Testis (tissue), 2 donors: ENCODE measurements at regions not wholly inside any gene's neighbourhood (a gene's known extent, or its start where the extent isn't known, plus 50 kb on each side); places are given as distances from the start of the nearest gene placed in this dataset.

Experiments used
- DNase-seq: peaks from one replicate; pipeline ENCODE4 v3.0.0-alpha.2; 2019
- H3K27ac ChIP-seq, 2 donors: fragments of 200-600 bp; sonication (generic); one replicate each; pipeline ENCODE4 v1.5.1; 2019
- H3K27me3 ChIP-seq: fragments of 200-600 bp; sonication (generic); one replicate; pipeline ENCODE4 v1.5.1; 2019
- H3K36me3 ChIP-seq: fragments of 200-600 bp; sonication (generic); one replicate; pipeline ENCODE4 v1.5.1; 2017; ENCODE audit warnings: low read depth; ENCODE audit errors: missing control alignments
- H3K4me1 ChIP-seq: fragments of 200-600 bp; sonication (generic); one replicate; pipeline ENCODE4 v1.5.1; 2019
- H3K4me3 ChIP-seq, 2 donors: fragments of 200-600 bp; sonication (generic); one replicate each; pipeline ENCODE4 v1.5.1; 2017 to 2019
- H3K9me3 ChIP-seq: fragments of 200-600 bp; sonication (generic); one replicate; pipeline ENCODE4 v1.5.1; 2017
- POLR2A ChIP-seq: fragments of 450-650 bp; IDR thresholded peaks from one replicate; pipeline ENCODE4 v1.6.1; 2017; ENCODE audit warnings: antibody characterized with exemption, mild to moderate bottlenecking, moderate library complexity
- WGBS, 2 donors: methylation state at CpG; one replicate each; pipeline ENCODE4 v1.1.5; 2018; 5-methylcytosine and 5-hydroxymethylcytosine counted together
- intact Hi-C: fragments of 100-400 bp; cut with DNase I; formaldehyde crosslinking; loops from one replicate; pipeline ENCODE4 v1.15.1; 2023; ENCODE audit warnings: low total_unique reads
- TF ChIP-seq, protein P1 (sequence below), 3 experiments: fragments of 450-650 bp in 2 of 3; fragments of 200-600 bp in 1 of 3; sonication (generic) in 1 of 3; IDR thresholded peaks; one replicate each; pipeline ENCODE4 v1.5.1; 2016 to 2019; ENCODE audit warnings: antibody characterized with exemption in 3 of 3, mild to moderate bottlenecking in 2 of 3, moderate library complexity in 1 of 3

DNA sequence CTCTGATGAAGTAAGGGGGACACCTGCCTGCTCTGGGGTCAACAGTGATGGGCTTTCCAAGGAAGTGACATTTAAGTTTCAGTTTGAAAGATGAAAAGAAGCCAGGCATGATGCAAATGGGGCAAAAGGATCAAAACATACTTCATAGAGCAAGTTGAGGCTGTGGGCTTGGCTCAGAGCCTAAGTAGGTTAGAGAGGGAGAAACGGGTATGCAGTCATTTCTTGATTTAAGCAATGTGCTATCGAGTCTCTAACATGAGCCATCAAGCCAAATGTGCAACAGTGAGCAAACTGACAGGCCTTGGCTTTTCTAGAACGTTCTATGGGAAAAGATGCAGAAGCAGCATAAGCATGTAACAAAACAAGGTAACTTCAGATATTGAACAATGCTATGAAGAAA, 80.6 kb downstream of the ADRB2 start:
- no peaks in the 10 kb centered on the region for H3K36me3 ChIP-seq
- 82 to 88% methylated on average over 3 of the region's 3 CpGs for WGBS, 2 donors
- no peak for TF ChIP-seq POLR2A
- H3K4me1 ChIP-seq: no peaks in the 10 kb centered on the region
- no peak for DNase-seq
- no peaks in the 10 kb centered on the region for H3K27me3 ChIP-seq
- no peak overlapping the region for H3K4me3 ChIP-seq
- no peak overlapping the region for H3K27ac ChIP-seq
- intact Hi-C loops: no loop called here
- H3K9me3 ChIP-seq: no peaks in the 10 kb centered on the region

DNA sequence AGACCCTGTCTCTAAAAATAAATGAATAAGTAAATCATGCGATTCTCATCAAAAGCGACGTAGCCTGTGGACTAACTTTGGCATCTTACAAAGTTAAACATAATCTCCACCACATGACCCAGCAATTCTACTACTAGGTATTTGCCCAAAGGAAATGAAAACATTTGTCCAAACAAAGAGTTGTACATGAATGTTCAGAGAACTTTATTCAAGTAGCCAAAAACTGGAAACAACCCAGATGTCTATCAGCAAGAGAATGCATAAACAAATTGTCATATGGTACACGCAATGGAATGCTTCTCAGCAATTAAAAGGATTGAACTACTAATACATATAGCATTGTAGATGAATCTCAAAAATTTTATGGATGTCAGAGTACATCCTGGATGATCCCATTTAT, 82.6 kb downstream of the ADRB2 start:
- Histone ChIP-seq H3K27me3 (no peaks in the 10 kb centered on the region), H3K27ac (no peak overlapping the region), H3K4me3 (no peak overlapping the region), H3K4me1 (no peaks in the 10 kb centered on the region), H3K36me3 (no peaks in the 10 kb centered on the region), H3K9me3 (no peaks in the 10 kb centered on the region)
- TF ChIP-seq, protein P1, sequence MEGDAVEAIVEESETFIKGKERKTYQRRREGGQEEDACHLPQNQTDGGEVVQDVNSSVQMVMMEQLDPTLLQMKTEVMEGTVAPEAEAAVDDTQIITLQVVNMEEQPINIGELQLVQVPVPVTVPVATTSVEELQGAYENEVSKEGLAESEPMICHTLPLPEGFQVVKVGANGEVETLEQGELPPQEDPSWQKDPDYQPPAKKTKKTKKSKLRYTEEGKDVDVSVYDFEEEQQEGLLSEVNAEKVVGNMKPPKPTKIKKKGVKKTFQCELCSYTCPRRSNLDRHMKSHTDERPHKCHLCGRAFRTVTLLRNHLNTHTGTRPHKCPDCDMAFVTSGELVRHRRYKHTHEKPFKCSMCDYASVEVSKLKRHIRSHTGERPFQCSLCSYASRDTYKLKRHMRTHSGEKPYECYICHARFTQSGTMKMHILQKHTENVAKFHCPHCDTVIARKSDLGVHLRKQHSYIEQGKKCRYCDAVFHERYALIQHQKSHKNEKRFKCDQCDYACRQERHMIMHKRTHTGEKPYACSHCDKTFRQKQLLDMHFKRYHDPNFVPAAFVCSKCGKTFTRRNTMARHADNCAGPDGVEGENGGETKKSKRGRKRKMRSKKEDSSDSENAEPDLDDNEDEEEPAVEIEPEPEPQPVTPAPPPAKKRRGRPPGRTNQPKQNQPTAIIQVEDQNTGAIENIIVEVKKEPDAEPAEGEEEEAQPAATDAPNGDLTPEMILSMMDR (IDR thresholded peaks at IDR 0.05): no peak
- no peak for TF ChIP-seq POLR2A
- DNase-seq: no peak
- intact Hi-C loops: no loop called here
- WGBS, 2 donors: 76 to 78% methylated on average over 4 of the region's 4 CpGs

DNA sequence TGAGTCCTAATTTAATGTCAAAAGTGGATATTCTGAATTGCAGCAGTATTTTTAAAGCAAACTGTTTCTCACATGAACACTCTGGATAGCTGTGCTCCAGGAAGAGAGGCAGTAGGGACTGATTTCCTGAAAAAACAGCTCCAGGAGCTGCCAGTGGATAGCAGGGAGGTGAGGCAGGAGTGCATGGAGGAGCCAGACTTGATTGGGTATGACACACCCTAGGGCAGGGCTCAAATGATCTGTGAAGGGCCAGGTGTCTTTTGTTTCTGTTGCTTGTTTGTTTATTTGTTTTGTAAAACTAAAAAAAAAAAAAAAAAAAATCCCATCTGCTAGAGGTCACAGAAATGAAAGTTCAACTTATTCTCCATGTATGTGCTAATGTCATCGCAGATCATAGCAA, 83.4 kb downstream of the ADRB2 start:
- intact Hi-C loops: no loop called here
- no peaks in the 10 kb centered on the region for H3K4me1 ChIP-seq
- no peak overlapping the region for H3K4me3 ChIP-seq
- H3K27me3 ChIP-seq: no peaks in the 10 kb centered on the region
- no peak for DNase-seq
- TF ChIP-seq, protein P1 (IDR thresholded peaks at IDR 0.05): no peak
- TF ChIP-seq POLR2A: no peak
- WGBS, 2 donors: 92 to 97% methylated on average over 1 of the region's 1 CpG
- no peaks in the 10 kb centered on the region for H3K9me3 ChIP-seq
- no peaks in the 10 kb centered on the region for H3K36me3 ChIP-seq
- no peak overlapping the region for H3K27ac ChIP-seq

DNA sequence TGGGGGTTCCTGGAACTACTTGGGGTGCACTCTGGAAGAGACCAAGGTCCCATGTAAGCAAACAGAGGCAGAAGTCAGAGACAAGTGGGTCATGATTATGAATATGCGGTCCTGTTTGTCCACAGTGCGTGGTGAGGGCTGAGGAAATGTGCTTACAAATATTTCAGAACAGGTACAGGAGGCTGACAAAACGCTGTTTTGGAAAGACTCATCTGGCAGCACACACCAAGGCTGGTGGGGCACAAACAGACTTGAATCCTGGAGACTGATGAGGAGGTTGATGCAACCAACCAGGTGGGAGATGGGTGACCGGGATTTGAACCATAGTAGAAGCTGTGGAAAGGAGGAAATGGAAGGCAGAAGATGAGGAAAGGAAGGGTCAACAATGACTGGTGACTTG, 83.8 kb downstream of the ADRB2 start:
- Histone ChIP-seq H3K9me3 (no peaks in the 10 kb centered on the region), H3K36me3 (no peaks in the 10 kb centered on the region), H3K27me3 (no peaks in the 10 kb centered on the region), H3K4me3 (no peak overlapping the region), H3K27ac (no peak overlapping the region), H3K4me1 (no peaks in the 10 kb centered on the region)
- no peak for DNase-seq
- TF ChIP-seq, protein P1 (IDR thresholded peaks at IDR 0.05): no peak
- TF ChIP-seq POLR2A: no peak
- intact Hi-C loops: no loop called here
- whole genome bisulfite sequencing, 2 donors: 90 to 93% methylated on average over 4 of the region's 4 CpGs

DNA sequence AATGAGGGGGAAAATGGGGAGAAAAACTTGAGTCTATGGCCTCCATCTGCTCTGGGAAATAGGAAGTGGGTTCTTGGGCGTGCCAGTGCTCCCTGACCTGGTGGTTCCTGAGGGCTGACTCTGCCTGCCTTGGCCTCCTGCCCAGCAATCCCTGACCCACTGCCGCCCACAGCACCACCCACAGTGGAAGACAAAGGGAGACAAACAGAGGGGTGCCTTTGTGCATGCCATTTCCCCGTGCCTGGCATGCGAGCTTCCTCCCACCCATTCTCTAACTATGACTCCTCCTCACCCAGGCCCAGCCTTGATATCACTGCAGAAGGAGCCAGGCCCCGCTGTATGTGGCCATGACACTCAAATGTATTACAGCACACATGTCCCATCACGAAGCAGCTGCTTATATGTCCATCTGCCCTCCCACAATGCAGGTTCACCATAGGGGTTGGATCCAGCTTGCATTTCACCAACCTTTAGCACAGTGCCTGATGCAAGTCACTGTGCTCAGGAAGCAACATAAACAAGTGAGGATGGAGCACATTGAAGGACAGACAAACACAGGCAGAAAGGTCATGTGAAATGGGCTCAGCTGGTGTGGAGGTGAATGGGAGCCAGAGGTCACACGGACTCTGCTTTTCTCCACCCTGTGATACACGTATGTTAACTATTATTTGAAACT, 84.4 kb downstream of the ADRB2 start:
- intact Hi-C loops: no loop called here
- Histone ChIP-seq H3K9me3 (no peaks in the 10 kb centered on the region), H3K4me3 (no peak overlapping the region), H3K27me3 (no peaks in the 10 kb centered on the region), H3K36me3 (no peaks in the 10 kb centered on the region), H3K4me1 (no peaks in the 10 kb centered on the region), H3K27ac (no peak overlapping the region)
- DNase-seq: peak; percentile 69
- TF ChIP-seq, protein P1 (IDR thresholded peaks at IDR 0.05): no peak
- no peak for TF ChIP-seq POLR2A
- 63 to 66% methylated on average over 8 of the region's 8 CpGs for WGBS, 2 donors
